Trophoblast cell (in vitro differentiated cells and primary cell): ENCODE measurements at regions not wholly inside any gene's neighbourhood (a gene's known extent, or its start where the extent isn't known, plus 50 kb on each side); places are given as distances from the start of the nearest gene placed in this dataset.
A peak's percentile ranks its signal among the peaks of the same experiment; 100 is the strongest.

ENCODE experiments used
- DNase-seq, 2 donors: peaks; one replicate each; pipeline ENCODE4 v3.0.0-alpha.2; 2016
- H2AFZ ChIP-seq: 2 replicates; pipeline ENCODE4 v1.6.1; 2013; ENCODE audit warnings: low read length, moderate library complexity, mild to moderate bottlenecking; ENCODE audit not compliant: insufficient read depth, poor library complexity
- H2AK5ac ChIP-seq: 2 replicates; pipeline ENCODE4 v1.6.1; 2013; ENCODE audit warnings: mild to moderate bottlenecking, low read length
- H2BK120ac ChIP-seq: 2 replicates; pipeline ENCODE4 v1.6.1; 2013; ENCODE audit warnings: low read length, mild to moderate bottlenecking, moderate library complexity; ENCODE audit not compliant: insufficient read depth, poor library complexity
- H2BK12ac ChIP-seq: 2 replicates; pipeline ENCODE4 v1.6.1; 2013; ENCODE audit warnings: mild to moderate bottlenecking, low read length, moderate library complexity
- H2BK5ac ChIP-seq: 2 replicates; pipeline ENCODE4 v1.6.1; 2013; ENCODE audit warnings: low read length, low read depth, moderate library complexity, mild to moderate bottlenecking; ENCODE audit not compliant: poor library complexity
- H3K14ac ChIP-seq: 2 replicates; pipeline ENCODE4 v1.6.1; 2013; ENCODE audit warnings: mild to moderate bottlenecking, low read length
- H3K18ac ChIP-seq: 2 replicates; pipeline ENCODE4 v1.6.1; 2013; ENCODE audit warnings: mild to moderate bottlenecking, low read length
- H3K23ac ChIP-seq: 2 replicates; pipeline ENCODE4 v1.6.1; 2013; ENCODE audit warnings: low read length
- H3K27ac ChIP-seq: 2 replicates; pipeline ENCODE4 v1.5.1; 2013; ENCODE audit warnings: low read depth, mild to moderate bottlenecking, inconsistent platforms, low read length, moderate library complexity
- H3K27me3 ChIP-seq: 2 replicates; pipeline ENCODE4 v1.6.1; 2013; ENCODE audit warnings: inconsistent platforms, mild to moderate bottlenecking, low read length, moderate library complexity; ENCODE audit not compliant: insufficient read depth
- H3K36me3 ChIP-seq, 2 experiments: 1 replicate in 1 of 2; 2 replicates in 1 of 2; pipeline ENCODE4 v1.6.1; 2013; ENCODE audit warnings: low read length in 2 of 2, mild to moderate bottlenecking in 2 of 2, moderate library complexity in 1 of 2; ENCODE audit not compliant: insufficient read depth in 2 of 2, control insufficient read depth in 1 of 2
- H3K4ac ChIP-seq: 2 replicates; pipeline ENCODE4 v1.6.1; 2013; ENCODE audit warnings: low read depth, mild to moderate bottlenecking, low read length, moderate library complexity
- H3K4me1 ChIP-seq, 2 experiments: 1 replicate in 1 of 2; 2 replicates in 1 of 2; pipeline ENCODE4 v1.6.1; 2013; ENCODE audit warnings: low read length in 2 of 2, mild to moderate bottlenecking in 2 of 2, moderate library complexity in 1 of 2; ENCODE audit not compliant: insufficient read depth in 2 of 2, control insufficient read depth in 1 of 2
- H3K4me2 ChIP-seq: 2 replicates; pipeline ENCODE4 v1.6.1; 2013; ENCODE audit warnings: inconsistent platforms, mild to moderate bottlenecking, low read length, moderate library complexity
- H3K4me3 ChIP-seq: 2 replicates; pipeline ENCODE4 v1.5.1; 2013; ENCODE audit warnings: mild to moderate bottlenecking, low read depth, low read length, inconsistent platforms
- H3K79me1 ChIP-seq: one replicate; pipeline ENCODE4 v1.6.1; 2013; ENCODE audit warnings: low read length
- H3K79me2 ChIP-seq: 2 replicates; pipeline ENCODE4 v1.6.1; 2013; ENCODE audit warnings: low read length, mild to moderate bottlenecking; ENCODE audit not compliant: control insufficient read depth, insufficient read depth, poor library complexity
- H3K9ac ChIP-seq: 2 replicates; pipeline ENCODE4 v1.6.1; 2013; ENCODE audit warnings: mild to moderate bottlenecking, low read length
- H3K9me3 ChIP-seq: 2 replicates; pipeline ENCODE4 v1.6.1; 2013; ENCODE audit warnings: low read depth, mild to moderate bottlenecking, control low read depth, inconsistent platforms, low read length; ENCODE audit not compliant: insufficient read depth
- H4K12ac ChIP-seq: 2 replicates; pipeline ENCODE4 v1.6.1; 2013; ENCODE audit warnings: low read depth, mild to moderate bottlenecking, low read length, moderate library complexity
- H4K8ac ChIP-seq: 2 replicates; pipeline ENCODE4 v1.6.1; 2013; ENCODE audit warnings: low read depth, mild to moderate bottlenecking, low read length, moderate library complexity
- H4K91ac ChIP-seq: one replicate; pipeline ENCODE4 v1.6.1; 2013; ENCODE audit warnings: low read depth, mild to moderate bottlenecking, low read length, moderate library complexity
- WGBS: extraction: QIAGEN DNeasy Blood & Tissue Kit; methylation state at CpG from one replicate; pipeline ENCODE4 v1.1.7; 2013; ENCODE audit warnings: missing lambda C conversion rate; ENCODE audit not compliant: insufficient read length, insufficient coverage; ENCODE audit errors: extremely low coverage; 5-methylcytosine and 5-hydroxymethylcytosine counted together

- no peak overlapping the region for H4K91ac ChIP-seq
- H4K12ac ChIP-seq: no peak overlapping the region
- no peak overlapping the region for H2BK12ac ChIP-seq
- H3K18ac ChIP-seq: no peak overlapping the region
- H2AFZ ChIP-seq: no peak overlapping the region
- no peak overlapping the region for H3K4ac ChIP-seq
- H3K36me3 ChIP-seq: no peaks in the 10 kb centered on the region
- H4K8ac ChIP-seq: no peak overlapping the region
- DNase-seq: peak; percentile 55 to 59
- H3K79me1 ChIP-seq: no peaks in the 10 kb centered on the region
- H3K9me3 ChIP-seq: no peaks in the 10 kb centered on the region
- no peak overlapping the region for H3K14ac ChIP-seq
- no peaks in the 10 kb centered on the region for H3K4me1 ChIP-seq
- no peak overlapping the region for H3K23ac ChIP-seq
- no peak overlapping the region for H3K4me3 ChIP-seq
- no peaks in the 10 kb centered on the region for H3K79me2 ChIP-seq
- no CpG with 5 or more reads among the region's 5 CpGs for WGBS
- H2AK5ac ChIP-seq: no peak overlapping the region
- no peak overlapping the region for H3K27ac ChIP-seq
- H2BK5ac ChIP-seq: no peak overlapping the region
- no peak overlapping the region for H2BK120ac ChIP-seq
- H3K4me2 ChIP-seq: no peak overlapping the region
- no peak overlapping the region for H3K9ac ChIP-seq
- H3K27me3 ChIP-seq: no peaks in the 10 kb centered on the region
These were observed 391.5 kb downstream of the FGF10 start for GRCh38 chr5:43997647-43998272.

DNA sequence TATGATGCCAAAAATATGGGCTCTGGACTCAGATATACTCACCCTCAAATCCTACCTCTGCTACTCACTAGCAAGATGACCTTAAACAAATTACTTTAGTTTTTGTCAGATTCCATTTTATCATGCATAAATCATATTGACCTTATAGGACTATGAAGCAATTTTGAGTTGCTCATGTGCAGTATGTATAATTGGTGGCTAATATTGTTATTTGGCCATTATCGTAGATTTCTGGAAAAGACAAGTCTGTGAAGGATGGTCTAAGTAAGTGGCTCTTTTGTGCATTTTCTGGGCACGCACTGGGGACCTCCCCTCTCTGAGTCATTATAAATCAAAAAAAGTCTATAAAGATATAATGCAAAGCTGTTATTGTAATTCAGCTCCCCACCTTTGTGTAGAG, 393.0 kb downstream of the FGF10 start:
- no peak overlapping the region for H2BK5ac ChIP-seq
- H3K9ac ChIP-seq: no peak overlapping the region
- H4K12ac ChIP-seq: no peak overlapping the region
- H3K9me3 ChIP-seq: no peaks in the 10 kb centered on the region
- no peak overlapping the region for H2BK120ac ChIP-seq
- no peak overlapping the region for H3K4me2 ChIP-seq
- H3K4me1 ChIP-seq: no peaks in the 10 kb centered on the region
- no peak overlapping the region for H3K18ac ChIP-seq
- H3K4me3 ChIP-seq: no peak overlapping the region
- no peak overlapping the region for H2AK5ac ChIP-seq
- H3K27ac ChIP-seq: no peak overlapping the region
- no peak overlapping the region for H4K8ac ChIP-seq
- no peak overlapping the region for H2BK12ac ChIP-seq
- DNase-seq: no peak
- no CpG with 5 or more reads among the region's 2 CpGs for WGBS
- no peaks in the 10 kb centered on the region for H3K79me1 ChIP-seq
- H3K4ac ChIP-seq: no peak overlapping the region
- H3K36me3 ChIP-seq: no peaks in the 10 kb centered on the region
- H3K79me2 ChIP-seq: no peaks in the 10 kb centered on the region
- H2AFZ ChIP-seq: no peak overlapping the region
- no peak overlapping the region for H4K91ac ChIP-seq
- no peak overlapping the region for H3K23ac ChIP-seq
- H3K14ac ChIP-seq: no peak overlapping the region
- H3K27me3 ChIP-seq: no peaks in the 10 kb centered on the region

GRCh38 chr5:43994352-43994708, 391.4 kb downstream of the NNT start:
- Histone ChIP-seq H3K23ac (no peak overlapping the region), H3K4me2 (no peak overlapping the region), H3K79me1 (no peaks in the 10 kb centered on the region), H2BK120ac (no peak overlapping the region), H4K8ac (no peak overlapping the region), H3K4ac (no peak overlapping the region), H3K79me2 (no peaks in the 10 kb centered on the region), H4K12ac (no peak overlapping the region), H2AFZ (no peak overlapping the region), H2BK12ac (no peak overlapping the region), H3K4me1 (no peaks in the 10 kb centered on the region), H3K36me3 (no peaks in the 10 kb centered on the region), H3K27ac (no peak overlapping the region), H3K27me3 (no peaks in the 10 kb centered on the region), H3K9ac (no peak overlapping the region), H2BK5ac (no peak overlapping the region), H3K4me3 (no peak overlapping the region), H3K9me3 (no peaks in the 10 kb centered on the region), H3K14ac (no peak overlapping the region), H4K91ac (no peak overlapping the region), H2AK5ac (no peak overlapping the region), H3K18ac (no peak overlapping the region)
- DNase-seq: no peak
- WGBS: no CpG with 5 or more reads among the region's 3 CpGs

- H2BK5ac ChIP-seq: no peak overlapping the region
- H4K8ac ChIP-seq: no peak overlapping the region
- no peak for DNase-seq
- H3K27me3 ChIP-seq: no peaks in the 10 kb centered on the region
- no peaks in the 10 kb centered on the region for H3K79me1 ChIP-seq
- H3K9ac ChIP-seq: no peak overlapping the region
- no peaks in the 10 kb centered on the region for H3K79me2 ChIP-seq
- no peak overlapping the region for H2AFZ ChIP-seq
- no peak overlapping the region for H3K4me3 ChIP-seq
- no peak overlapping the region for H4K91ac ChIP-seq
- H3K4me2 ChIP-seq: no peak overlapping the region
- no peaks in the 10 kb centered on the region for H3K4me1 ChIP-seq
- no peak overlapping the region for H3K14ac ChIP-seq
- no peaks in the 10 kb centered on the region for H3K36me3 ChIP-seq
- no peak overlapping the region for H2BK12ac ChIP-seq
- no peak overlapping the region for H3K27ac ChIP-seq
- no peak overlapping the region for H3K4ac ChIP-seq
- H3K9me3 ChIP-seq: no peaks in the 10 kb centered on the region
- H2AK5ac ChIP-seq: no peak overlapping the region
- H3K23ac ChIP-seq: no peak overlapping the region
- no peak overlapping the region for H2BK120ac ChIP-seq
- no peak overlapping the region for H3K18ac ChIP-seq
- H4K12ac ChIP-seq: no peak overlapping the region
- WGBS: no CpG with 5 or more reads among the region's 9 CpGs
These were observed 390.8 kb downstream of the NNT start for GRCh38 chr5:43993634-43994351.
